CD4-positive, alpha-beta T cell treated with Interleukin-21 for 1 hour (primary cell): ENCODE measurements at regions not wholly inside any gene's neighbourhood (a gene's known extent, or its start where the extent isn't known, plus 50 kb on each side); places are given as distances from the start of the nearest gene placed in this dataset.
"Not testable (repeated sequence)": the region's sequence is repeated elsewhere in the genome, so short reads cannot be mapped to it uniquely, and the experiment has no call there.

Source experiments
- DNase-seq: peaks from one replicate; pipeline ENCODE4 v3.0.0-alpha.2; 2020

GRCh38 chr6:101116337-101116736 lies 235.2 kb upstream of the ASCC3 start:
- DNase-seq: no peak

DNA sequence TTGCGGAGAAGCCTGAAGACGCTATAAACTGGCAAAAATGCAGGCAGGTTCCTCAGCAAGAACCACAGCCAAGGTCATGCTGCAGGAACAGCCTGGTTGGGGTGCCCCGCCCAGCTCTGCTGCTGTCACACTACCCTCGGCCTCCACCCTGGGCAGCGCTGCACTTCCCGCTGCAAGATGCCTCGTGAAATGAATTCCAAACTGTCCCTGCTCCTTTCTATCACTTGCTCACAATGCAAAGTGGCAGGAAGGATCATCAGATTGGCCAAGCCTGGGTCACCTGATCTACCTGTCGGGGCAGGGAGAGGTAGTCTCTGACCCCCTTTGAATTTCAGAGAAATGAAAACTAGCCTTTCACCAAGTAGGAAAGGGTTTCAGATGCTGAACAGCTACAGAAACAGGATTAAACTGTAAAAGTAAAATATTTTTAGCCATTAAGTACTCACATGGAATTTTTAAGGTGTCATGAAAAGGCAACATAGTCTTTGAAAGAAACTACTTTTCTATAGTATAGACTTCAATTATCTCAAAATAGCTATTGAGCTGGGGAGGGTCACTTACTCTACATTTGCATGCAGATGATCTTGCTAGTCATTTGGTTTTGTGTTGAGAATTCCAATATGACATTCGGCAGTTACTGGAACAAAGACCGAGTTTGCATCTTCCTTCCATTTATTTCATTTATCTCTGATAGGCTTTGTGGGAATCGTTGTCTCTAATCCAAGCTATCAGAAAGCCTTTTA lies 236.4 kb upstream of the ASCC3 start:
- DNase-seq: no peak

GRCh38 chr6:101118136-101118396 lies 236.9 kb upstream of the ASCC3 start:
- DNase-seq: no peak

DNA sequence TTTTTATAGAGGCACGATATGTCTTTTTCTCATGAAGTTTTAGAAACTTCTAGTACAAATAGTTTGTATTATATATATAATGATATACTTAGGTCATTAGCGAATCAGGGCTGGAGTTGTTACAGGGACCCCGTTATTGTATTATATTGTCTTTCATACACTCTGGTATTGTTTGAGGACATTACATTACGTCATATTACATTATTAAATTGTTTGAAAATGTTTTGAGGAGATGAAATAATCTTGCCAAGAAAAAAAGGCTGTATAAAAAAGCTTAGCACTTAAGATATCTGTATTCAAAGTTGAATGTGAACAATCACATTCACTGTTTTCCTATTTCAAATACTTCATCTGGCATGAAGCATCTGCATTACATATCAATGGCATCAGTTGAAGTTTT lies 239.6 kb upstream of the ASCC3 start:
- DNase-seq: no peak

DNA sequence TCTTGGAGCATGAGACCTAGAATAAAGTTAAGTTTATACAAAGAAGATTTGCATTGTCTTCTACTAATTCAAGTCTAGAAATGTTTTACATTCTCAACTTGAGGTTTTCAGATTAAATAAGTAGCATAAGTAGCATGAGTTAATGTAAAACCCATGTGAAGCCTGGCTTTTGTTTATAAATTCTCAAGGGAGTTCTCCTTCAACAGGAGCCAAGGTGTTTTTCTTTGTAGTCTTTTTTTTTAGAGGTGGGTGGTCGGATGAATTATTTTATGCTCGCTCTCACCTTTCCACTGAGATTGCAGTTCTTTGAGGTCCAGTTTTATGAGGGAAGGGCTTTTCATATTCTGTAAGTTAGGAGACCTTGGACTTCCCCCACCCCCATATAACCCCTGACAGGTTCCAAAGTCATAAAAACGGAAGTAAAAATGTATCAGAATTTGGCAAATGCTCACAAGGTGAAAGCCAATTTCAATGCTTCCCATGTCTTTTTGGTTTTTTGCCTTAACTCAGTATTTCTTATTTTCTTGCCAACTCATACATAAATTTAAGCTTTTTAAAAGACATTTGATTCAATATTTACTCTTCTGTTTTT lies 244.3 kb upstream of the ASCC3 start:
- no peak for DNase-seq

DNA sequence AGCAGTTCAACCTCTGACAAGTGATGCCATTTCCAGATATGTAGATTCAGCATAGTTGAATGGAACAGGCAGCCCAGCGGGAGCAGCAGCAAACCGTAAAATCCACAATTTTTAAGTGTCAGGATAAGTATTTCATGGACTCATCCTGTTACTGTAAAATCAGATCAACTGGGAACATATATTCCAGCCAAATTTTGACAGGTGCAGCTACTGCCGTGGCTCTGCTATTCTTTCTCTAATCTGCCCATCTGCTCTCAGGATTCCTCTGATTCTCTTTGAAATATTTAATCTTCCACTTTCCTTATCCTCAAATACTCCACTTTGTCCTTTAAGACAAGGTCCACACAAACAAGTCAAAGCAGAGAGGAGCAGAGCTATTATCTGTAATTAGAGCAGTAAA lies 245.4 kb upstream of the ASCC3 start:
- DNase-seq: no peak

DNA sequence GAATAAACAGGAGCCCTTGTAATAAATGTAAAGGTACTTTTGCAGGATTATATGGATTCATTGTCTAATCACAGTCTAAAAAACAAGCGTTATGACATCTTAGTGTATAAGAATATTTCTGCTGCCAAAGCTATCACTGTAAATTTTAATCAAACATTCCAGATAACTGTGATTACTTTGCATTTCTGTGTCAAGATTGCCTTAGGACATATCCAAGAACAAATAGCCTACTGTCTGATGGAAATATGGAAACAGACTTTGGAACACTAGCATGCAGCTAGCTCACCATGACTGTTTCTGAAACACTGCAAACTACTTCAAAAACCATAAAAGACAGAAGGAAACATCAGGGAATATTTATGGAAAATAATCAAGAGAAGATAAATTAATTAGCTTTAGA lies 248.7 kb upstream of the ASCC3 start:
- DNase-seq: no peak

- no peak for DNase-seq
Measured at GRCh38 chr6:101146389-101146788, 247.1 kb upstream of the GRIK2 start.

GRCh38 chr6:101150226-101150625 lies 243.3 kb upstream of the GRIK2 start:
- DNase-seq: no peak

DNA sequence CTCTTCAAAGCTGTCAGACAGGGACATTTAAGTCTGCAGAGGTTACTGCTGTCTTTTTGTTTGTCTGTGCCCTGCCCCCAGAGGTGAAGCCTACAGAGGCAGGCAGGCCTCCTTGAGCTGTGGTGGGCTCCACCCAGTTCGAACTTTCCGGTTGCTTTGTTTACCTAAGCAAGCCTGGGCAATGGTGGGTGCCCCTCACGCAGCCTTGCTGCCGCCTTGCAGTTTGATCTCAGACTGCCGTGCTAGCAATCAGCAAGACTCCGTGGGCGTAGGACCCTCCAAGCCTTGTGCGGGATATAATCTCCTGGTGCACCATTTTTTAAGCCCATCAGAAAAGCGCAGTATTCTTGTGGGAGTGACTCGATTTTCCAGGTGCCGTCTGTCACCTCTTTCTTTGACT lies 235.9 kb upstream of the GRIK2 start:
- DNase-seq: not testable (repeated sequence)

GRCh38 chr6:101163611-101164010 lies 229.9 kb upstream of the GRIK2 start:
- DNase-seq: no peak

GRCh38 chr6:101167638-101168037 lies 225.9 kb upstream of the GRIK2 start:
- no peak for DNase-seq

- DNase-seq: not testable (repeated sequence)
Measured at GRCh38 chr6:101171049-101171448, 222.5 kb upstream of the GRIK2 start.

DNA sequence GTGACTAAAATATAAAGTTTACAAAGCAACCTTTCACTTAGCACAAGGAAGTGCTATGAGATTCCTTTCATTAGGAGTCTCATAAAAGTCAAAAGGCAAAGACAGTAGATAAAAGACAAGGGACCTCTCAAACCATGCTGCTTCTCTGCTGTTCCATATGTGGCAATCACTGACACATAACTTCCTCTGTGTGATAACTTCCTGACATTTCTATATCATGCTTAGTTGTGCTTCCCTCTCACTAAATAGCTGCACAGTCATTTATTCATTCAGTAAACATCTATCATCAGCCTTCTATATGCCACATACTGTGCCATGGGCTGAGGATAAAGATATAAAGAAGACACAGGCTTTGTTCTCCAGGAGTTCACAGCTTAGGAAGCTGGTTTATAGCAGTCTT lies 214.8 kb upstream of the GRIK2 start:
- no peak for DNase-seq

- no peak for DNase-seq
Measured at GRCh38 chr6:101181006-101181405, 212.5 kb upstream of the GRIK2 start.

- DNase-seq: not testable (repeated sequence)
Measured at GRCh38 chr6:101188285-101188798, 205.2 kb upstream of the GRIK2 start.

GRCh38 chr6:101195588-101195987 lies 197.9 kb upstream of the GRIK2 start:
- DNase-seq: no peak

GRCh38 chr6:101199441-101199840 lies 194.1 kb upstream of the GRIK2 start:
- no peak for DNase-seq

GRCh38 chr6:101202867-101203374 lies 190.6 kb upstream of the GRIK2 start:
- no peak for DNase-seq

- DNase-seq: no peak
Measured at GRCh38 chr6:101203664-101204063, 189.8 kb upstream of the GRIK2 start.

GRCh38 chr6:101208152-101208551 lies 185.4 kb upstream of the GRIK2 start:
- no peak for DNase-seq

DNA sequence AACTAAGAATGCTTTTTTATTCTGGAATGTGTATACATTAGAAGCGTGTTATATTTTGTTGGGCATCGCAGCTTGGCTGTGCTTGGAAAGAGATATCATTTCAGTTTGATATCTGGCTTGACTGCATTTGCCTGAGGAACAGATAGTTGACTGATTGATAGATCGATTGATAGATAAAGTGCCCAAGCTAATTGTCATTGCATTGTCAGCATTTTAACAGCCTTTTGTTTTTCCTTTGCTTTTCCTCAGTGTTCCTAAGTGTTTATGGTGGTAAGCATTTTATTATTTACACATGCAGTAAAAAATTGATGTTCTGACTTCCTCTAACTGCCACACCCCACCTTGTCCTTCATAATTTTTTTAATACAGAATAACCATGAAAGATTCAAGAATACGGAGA lies 180.9 kb upstream of the GRIK2 start:
- DNase-seq: no peak

DNA sequence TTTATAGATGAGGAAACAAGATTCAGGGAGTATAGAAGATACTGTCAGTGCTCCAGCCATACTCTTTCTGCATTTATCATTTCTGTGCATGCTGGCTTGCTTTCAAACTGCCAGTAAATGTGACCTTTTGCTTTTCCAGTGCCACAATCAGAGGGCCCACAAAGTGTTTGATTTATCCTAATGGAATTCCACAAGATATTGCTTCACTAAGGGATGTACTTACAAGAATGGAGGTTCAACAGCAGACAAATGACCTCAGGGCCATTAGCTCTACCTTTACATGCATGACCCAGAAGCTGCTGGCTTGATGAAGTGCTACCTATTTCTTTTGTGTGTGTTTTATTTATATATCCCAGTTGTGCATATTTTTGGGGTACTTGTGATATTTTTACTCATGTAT lies 171.5 kb upstream of the GRIK2 start:
- no peak for DNase-seq

- no peak for DNase-seq
Measured at GRCh38 chr6:101224751-101225150, 168.8 kb upstream of the GRIK2 start.

DNA sequence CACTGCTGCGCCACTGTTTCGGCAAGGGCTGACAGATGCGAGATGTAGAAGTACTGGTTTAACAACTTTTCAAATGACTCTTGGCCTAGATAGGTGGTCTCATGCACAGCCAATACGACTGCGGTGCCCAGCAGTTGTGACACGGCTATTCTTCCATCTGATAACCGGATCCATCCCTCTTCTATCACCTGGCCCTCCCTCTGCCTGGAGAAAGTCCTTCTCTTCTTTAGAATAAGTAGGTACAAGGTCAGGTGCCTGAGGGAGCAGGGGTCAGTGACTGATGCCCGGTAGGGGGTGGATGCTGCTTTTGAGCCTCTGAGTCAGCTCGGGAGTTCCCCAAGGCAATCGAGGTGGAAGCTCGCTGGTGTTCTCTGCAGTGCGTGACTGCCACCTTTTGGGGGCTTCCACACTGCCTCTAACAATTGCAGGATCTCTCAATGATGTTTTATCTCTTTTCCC lies 166.8 kb upstream of the GRIK2 start:
- peak; percentile 4 for DNase-seq
